Adipocyte (in vitro differentiated cells): ENCODE measurements at regions not wholly inside any gene's neighbourhood (a gene's known extent, or its start where the extent isn't known, plus 50 kb on each side); places are given as distances from the start of the nearest gene placed in this dataset.
"Not testable (repeated sequence)": the region's sequence is repeated elsewhere in the genome, so short reads cannot be mapped to it uniquely, and the experiment has no call there.

Source experiments
- DNase-seq: peaks from one replicate; pipeline ENCODE4 v3.0.0-alpha.2; 2015; ENCODE audit warnings: low read depth
- H3K27me3 ChIP-seq: replicated peaks from 2 replicates; pipeline ENCODE4 v1.7.0; 2013; ENCODE audit warnings: mild to moderate bottlenecking, low read length, moderate library complexity; ENCODE audit not compliant: control insufficient read depth, insufficient read depth
- H3K36me3 ChIP-seq: 2 replicates; pipeline ENCODE4 v1.7.0; 2013; ENCODE audit warnings: low read length, mild to moderate bottlenecking, moderate library complexity; ENCODE audit not compliant: control insufficient read depth, insufficient read depth, severe bottlenecking
- H3K4me1 ChIP-seq: 2 replicates; pipeline ENCODE4 v1.7.0; 2013; ENCODE audit warnings: mild to moderate bottlenecking, low read length, moderate library complexity; ENCODE audit not compliant: control insufficient read depth, insufficient read depth
- H3K4me3 ChIP-seq: 2 replicates; pipeline ENCODE4 v1.7.0; 2013; ENCODE audit warnings: mild to moderate bottlenecking, low read length, moderate library complexity
- H3K9ac ChIP-seq: 2 replicates; pipeline ENCODE4 v1.7.0; 2013; ENCODE audit warnings: mild to moderate bottlenecking, low read length, moderate library complexity
- H3K9me3 ChIP-seq: 2 replicates; pipeline ENCODE4 v1.7.0; 2013; ENCODE audit warnings: mild to moderate bottlenecking, low read length, moderate library complexity; ENCODE audit not compliant: control insufficient read depth

DNA sequence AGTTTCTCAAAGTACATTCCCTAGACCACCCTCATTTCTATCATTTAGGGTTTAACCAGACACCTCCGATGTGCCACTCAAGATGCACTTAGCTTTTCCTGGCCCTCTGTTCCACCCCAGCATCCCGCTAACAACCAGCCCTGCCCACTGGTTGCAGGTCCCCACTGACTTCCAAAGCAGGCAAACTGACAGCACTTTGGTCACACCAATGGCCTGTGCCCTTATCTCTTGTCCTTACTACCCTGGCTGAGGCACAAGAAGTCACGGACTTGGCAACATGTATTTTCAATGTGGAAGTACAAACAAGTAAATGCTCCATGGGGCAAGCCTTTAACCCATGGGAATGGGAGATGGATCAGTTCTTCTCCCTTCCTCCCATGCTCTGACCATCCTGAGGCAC lies 357.1 kb downstream of the OMA1 start:
- Histone ChIP-seq H3K9ac (no peak overlapping the region), H3K4me3 (no peak overlapping the region), H3K9me3 (no peaks in the 10 kb centered on the region), H3K4me1 (no peaks in the 10 kb centered on the region), H3K27me3 (peaks cover 10% of the 10 kb centered on the region), H3K36me3 (no peaks in the 10 kb centered on the region)
- DNase-seq: no peak

DNA sequence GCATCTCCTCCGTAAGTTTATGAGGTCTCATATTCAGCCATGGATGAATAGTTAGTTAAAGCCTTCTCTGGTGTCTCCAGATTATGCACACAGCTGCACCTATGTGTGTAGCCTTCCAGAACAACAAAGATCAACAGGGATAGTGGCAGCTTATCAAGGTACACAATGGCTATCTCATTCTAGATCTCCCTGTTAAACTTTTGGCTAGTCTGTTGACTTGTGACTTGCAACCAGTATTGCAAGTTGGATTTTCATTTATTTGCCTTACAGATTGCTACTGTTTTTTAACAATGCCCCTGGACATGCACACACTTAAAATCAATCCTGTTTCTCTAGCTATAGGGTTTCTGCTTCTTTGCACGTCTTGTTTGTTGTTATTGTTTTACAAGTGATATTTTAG lies 363.2 kb downstream of the OMA1 start:
- no peak for DNase-seq
- no peaks in the 10 kb centered on the region for H3K4me1 ChIP-seq
- no peaks in the 10 kb centered on the region for H3K27me3 ChIP-seq
- no peak overlapping the region for H3K4me3 ChIP-seq
- no peak overlapping the region for H3K9ac ChIP-seq
- H3K9me3 ChIP-seq: no peaks in the 10 kb centered on the region
- H3K36me3 ChIP-seq: no peaks in the 10 kb centered on the region

DNA sequence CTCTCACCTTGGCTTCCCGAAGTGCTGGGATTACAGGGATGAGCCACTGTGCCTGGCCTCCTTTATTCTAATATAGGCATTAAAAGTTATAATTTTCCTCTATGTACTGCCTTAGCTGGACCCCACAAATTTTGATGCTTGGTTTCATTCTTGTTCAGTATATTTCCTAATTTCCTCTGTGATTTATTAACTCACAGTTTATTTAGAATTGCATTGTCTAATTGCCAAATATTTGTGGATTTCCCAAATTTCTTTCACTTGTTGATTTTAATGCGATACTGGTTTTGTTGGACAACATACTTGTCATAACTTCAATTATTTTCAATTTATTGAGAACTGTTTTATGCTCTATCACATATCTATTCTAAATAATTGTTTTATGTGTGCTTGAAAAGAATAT lies 366.0 kb downstream of the OMA1 start:
- Histone ChIP-seq H3K27me3 (no peaks in the 10 kb centered on the region), H3K9me3 (no peaks in the 10 kb centered on the region), H3K36me3 (no peaks in the 10 kb centered on the region), H3K4me3 (no peak overlapping the region), H3K9ac (no peak overlapping the region), H3K4me1 (no peaks in the 10 kb centered on the region)
- no peak for DNase-seq

DNA sequence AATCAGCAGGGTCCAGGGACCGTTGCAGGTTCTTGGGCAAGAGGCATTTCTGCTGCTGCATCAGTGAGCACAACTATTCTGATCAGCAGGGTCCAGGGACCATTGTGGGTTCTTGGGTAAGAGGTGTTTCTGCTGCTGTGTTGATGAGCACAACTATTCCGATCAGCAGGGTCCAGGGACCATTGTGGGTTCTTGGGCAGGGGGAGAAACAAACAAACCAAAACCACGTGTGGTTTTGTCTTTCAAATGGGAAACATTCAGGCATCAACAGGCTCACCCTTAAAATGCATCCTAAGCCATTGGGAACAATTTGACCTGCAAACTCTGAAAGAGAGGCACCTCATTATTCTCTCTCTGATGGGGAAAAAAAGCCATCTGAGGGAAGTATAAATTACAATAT lies 377.4 kb downstream of the OMA1 start:
- H3K4me3 ChIP-seq, H3K9ac ChIP-seq, H3K9me3 ChIP-seq, H3K36me3 ChIP-seq, H3K27me3 ChIP-seq, H3K4me1 ChIP-seq, DNase-seq: not testable (repeated sequence)

DNA sequence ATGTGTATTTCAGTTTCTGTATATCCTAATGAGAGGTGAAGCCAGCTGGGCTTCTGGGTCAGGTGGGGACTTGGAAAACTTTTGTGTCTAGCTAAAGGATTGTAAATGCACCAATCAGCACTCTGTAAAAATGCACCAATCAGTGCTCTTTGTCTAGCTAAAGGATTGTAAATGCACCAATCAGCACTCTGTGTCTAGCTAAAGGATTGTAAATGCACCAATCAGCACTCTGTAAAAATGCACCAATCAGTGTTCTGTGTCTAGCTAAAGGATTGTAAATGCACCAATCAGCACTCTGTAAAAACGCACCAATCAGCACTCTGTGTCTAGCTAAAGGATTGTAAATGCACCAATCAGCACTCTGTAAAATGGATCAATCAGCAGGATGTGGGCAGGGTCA lies 379.4 kb downstream of the OMA1 start:
- not testable (repeated sequence) for H3K9ac ChIP-seq, H3K27me3 ChIP-seq, H3K9me3 ChIP-seq, H3K4me1 ChIP-seq, H3K36me3 ChIP-seq, H3K4me3 ChIP-seq, DNase-seq

DNA sequence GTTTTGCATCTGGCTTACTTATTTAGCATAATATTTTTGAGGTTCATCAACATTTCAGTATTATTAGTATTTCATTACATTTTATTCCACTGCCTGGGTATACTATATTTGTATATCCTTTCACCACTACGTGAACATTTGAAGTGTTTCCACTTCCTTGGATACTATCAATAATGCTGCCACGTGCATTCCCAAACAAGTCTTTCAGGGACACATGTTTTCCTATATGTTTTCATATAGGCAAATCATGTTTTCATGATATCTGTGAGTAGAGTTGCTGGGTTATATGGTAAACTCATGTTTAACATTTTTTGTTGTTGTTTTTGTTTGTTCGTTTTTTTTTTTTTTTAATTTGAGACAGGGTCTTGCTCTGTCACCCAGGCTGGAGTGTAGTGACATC lies 380.1 kb downstream of the OMA1 start:
- Histone ChIP-seq H3K36me3 (no peaks in the 10 kb centered on the region), H3K4me3 (no peak overlapping the region), H3K9me3 (no peaks in the 10 kb centered on the region), H3K9ac (no peak overlapping the region), H3K27me3 (no peaks in the 10 kb centered on the region), H3K4me1 (no peaks in the 10 kb centered on the region)
- DNase-seq: no peak

DNA sequence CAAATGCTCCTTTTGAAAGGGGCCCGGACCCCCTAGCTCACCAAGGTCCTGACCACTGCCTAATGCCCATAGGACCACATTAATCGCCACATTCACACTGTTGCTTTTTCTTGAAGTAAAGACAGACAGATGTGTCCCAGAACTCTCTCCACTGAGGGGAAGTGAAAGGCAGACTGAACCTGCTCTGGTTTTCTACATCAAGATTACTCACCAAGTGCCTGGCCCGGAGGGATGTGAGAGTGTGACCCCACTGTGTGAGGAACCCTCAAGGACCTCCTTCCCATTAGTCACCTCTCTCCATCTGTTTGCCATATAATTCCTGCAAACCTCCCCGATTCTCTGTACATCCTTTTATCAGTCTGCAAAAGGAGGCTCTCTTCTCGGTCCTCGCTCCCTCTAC lies 381.5 kb downstream of the OMA1 start:
- Histone ChIP-seq H3K27me3 (no peaks in the 10 kb centered on the region), H3K9ac (no peak overlapping the region), H3K36me3 (no peaks in the 10 kb centered on the region), H3K4me1 (no peaks in the 10 kb centered on the region), H3K4me3 (no peak overlapping the region), H3K9me3 (no peaks in the 10 kb centered on the region)
- no peak for DNase-seq

DNA sequence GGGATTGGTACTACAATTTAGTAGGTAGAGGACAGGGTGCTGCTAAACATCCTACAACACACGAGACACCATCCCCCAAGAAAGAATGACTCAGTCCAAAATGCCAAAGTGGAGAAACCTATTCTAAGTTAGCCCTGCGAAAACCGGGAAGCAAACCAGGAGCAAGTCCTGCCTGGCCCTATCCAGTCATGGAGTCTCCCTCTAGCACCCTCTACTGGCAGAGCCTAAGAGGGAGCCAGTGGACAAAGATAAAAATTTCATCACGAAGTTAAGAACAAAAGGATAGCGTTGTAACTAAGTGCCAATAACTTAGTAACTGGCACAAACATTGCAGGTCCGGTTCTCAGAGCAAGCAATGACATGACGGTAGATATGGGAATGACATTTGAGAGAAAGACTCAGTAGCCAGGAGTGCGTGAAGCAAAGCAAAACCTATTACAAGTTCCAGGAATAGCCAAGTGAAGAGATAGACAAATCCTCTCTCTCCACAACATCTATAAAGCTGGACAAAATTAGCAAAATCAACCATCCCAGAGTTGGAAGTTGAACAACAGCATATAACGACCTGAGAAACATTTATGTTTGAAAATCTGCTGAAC lies 383.5 kb downstream of the OMA1 start:
- Histone ChIP-seq H3K9ac (no peak overlapping the region), H3K36me3 (no peaks in the 10 kb centered on the region), H3K9me3 (no peaks in the 10 kb centered on the region), H3K27me3 (peaks cover 5% of the 10 kb centered on the region), H3K4me1 (no peaks in the 10 kb centered on the region), H3K4me3 (no peak overlapping the region)
- DNase-seq: peak; percentile 75

DNA sequence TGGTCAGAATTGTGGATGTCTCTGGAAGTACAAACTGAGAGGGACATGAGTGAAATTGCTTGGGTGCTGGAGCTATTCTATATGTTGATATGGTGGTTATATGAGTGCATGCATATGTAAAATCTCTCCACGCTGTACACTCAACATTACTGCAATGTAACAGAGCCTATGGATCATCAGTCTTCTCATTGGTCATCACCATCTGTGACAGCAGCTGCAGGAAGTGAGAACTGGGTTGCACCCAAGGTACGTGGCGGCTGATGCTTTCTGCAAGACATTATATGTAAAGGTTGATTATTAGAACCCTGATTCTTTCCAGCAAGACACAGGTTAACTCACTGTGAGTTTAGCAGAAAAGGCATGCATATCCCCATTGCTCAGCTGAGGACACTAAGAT lies 387.1 kb downstream of the OMA1 start:
- Histone ChIP-seq H3K36me3 (no peaks in the 10 kb centered on the region), H3K27me3 (peaks cover 15% of the 10 kb centered on the region), H3K9me3 (no peaks in the 10 kb centered on the region), H3K4me3 (no peak overlapping the region), H3K9ac (no peak overlapping the region), H3K4me1 (no peaks in the 10 kb centered on the region)
- no peak for DNase-seq

DNA sequence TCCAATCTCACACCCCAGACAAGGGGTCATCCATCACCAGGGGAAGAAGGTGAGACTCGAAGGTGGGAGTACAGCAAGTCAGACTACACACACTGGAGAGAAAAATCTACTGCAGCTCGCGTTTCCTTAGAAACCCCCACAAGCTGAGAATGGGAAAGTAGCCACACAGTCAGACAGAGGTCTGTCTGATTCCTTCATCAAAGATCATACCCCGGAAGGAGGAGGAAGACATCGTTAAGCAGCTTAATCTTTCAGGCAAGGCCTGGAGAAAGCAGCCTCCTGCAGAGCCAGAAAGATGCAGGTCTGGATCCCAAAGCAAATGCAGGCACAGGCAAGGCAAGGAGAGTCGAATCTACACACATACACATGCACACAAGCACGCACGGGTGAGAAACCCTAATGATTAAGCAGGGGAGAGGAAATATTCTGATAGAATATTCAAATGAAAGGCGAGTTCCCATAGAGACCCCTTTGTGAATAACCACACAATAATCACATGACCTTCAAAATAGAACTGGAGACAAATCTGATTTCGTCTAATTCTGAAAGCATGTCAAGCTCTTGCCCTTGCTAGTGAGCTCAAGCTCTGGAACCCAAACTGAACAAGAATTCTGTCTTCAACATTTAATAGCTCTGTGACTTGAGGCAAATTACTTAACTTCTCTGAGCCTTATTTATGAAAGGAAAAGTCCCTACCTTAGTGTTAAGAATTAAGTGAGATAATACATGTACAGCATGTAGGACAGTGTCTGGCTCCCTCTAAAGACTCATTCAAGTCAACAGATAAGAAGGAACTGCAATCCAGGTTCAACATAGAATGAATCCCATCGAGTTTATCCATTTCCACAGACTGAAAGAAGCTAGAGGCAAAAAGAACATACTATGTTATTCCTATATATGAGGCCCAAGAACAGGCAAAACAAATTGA lies 387.8 kb downstream of the OMA1 start:
- Histone ChIP-seq H3K9ac (no peak overlapping the region), H3K4me3 (no peak overlapping the region), H3K27me3 (peaks cover 15% of the 10 kb centered on the region), H3K9me3 (no peaks in the 10 kb centered on the region), H3K36me3 (no peaks in the 10 kb centered on the region), H3K4me1 (no peaks in the 10 kb centered on the region)
- no peak for DNase-seq

DNA sequence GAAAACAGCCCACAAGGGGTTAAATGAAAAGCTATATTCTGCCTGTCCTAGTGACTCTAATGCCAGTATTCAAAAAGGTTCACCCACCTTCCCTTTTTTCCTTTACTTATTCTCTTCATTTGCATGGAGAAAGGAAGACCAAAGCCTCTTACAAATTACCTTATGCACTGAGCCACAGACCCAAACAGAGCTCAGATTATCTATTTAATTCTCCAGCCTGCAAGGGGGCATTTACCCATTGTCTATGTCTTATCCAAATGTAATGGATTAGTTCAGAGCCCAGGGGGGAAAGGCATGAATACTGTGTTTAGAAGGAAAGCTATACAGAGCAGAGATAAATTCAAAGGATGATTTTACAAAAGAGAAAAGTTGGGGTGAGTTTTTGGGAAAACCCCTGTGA lies 388.5 kb downstream of the OMA1 start:
- H3K9ac ChIP-seq: no peak overlapping the region
- H3K4me3 ChIP-seq: no peak overlapping the region
- H3K9me3 ChIP-seq: no peaks in the 10 kb centered on the region
- H3K27me3 ChIP-seq: peaks cover 15% of the 10 kb centered on the region
- no peak for DNase-seq
- H3K36me3 ChIP-seq: no peaks in the 10 kb centered on the region
- no peaks in the 10 kb centered on the region for H3K4me1 ChIP-seq
